ENCODE measurements at regions not wholly inside any gene's neighbourhood (a gene's known extent, or its start where the extent isn't known, plus 50 kb on each side); places are given as distances from the start of the nearest gene placed in this dataset.

DNA sequence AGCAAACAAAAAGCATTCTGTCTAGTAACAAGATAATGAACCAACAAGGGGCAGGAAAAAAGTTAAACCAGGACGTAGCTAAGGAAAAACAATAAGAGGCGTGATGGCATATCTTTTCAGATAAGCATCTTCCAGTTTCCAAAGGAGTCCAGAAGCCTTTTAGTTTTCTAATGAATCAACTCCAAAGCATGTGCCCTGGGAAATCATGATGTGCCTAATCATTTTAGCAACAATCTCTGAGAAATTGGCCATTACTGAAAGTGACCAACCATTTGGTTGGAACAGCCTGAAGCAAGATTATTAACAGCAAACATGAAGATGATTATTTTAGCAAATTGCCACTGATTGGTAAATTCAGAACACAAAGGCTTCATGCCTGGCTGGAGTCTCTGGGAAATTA lies 440.9 kb upstream of the MAF start:
- CTCF ChIA-PET, result no interaction called here
- Histone ChIP-seq H3K4me2 (ENCODE audit: insufficient read depth, low read length) (no peak overlapping the region), H4K20me1 (replicated peaks; ENCODE audit: control insufficient read depth, extremely low read depth, insufficient read depth, low read length) (no peaks in the 10 kb centered on the region), H3K9me1 (replicated peaks; ENCODE audit: control insufficient read depth, extremely low read depth, insufficient read depth, low read length) (no peaks in the 10 kb centered on the region), H3K9me3 (replicated peaks; ENCODE audit: control insufficient read depth, insufficient read depth, low read length) (no peaks in the 10 kb centered on the region), H3K79me2 (ENCODE audit: control insufficient read depth, insufficient read depth, low read length) (no peaks in the 10 kb centered on the region), H3K4me3 (replicated peaks in 1 of 3; ENCODE audit: insufficient read depth in 1 of 3, low read depth in 1 of 3, low read length in 3 of 3) (no peak overlapping the region), H3K36me3 (ENCODE audit: control insufficient read depth in 2 of 2, extremely low read depth in 1 of 2, insufficient read depth in 2 of 2, low read length in 2 of 2) (no peaks in the 10 kb centered on the region), H3K27me3 (ENCODE audit: control insufficient read depth in 2 of 2, insufficient read depth in 2 of 2, low read length in 2 of 2) (no peaks in the 10 kb centered on the region), H3K27ac (ENCODE audit: insufficient read depth, low read depth, low read length) (no peak overlapping the region), H2AFZ (ENCODE audit: low read depth, low read length) (no peak overlapping the region), H3K4me1 (ENCODE audit: control insufficient read depth, extremely low read depth, insufficient read depth, low read length) (no peaks in the 10 kb centered on the region), H3K9ac (replicated peaks; ENCODE audit: extremely low read depth, insufficient read depth, low read length) (no peak overlapping the region)
- TF ChIP-seq POLR2AphosphoS5 (IDR thresholded peaks at IDR 0.05; ENCODE audit: insufficient read depth, low read depth, low read length) (no peak), JUN (IDR thresholded peaks at IDR 0.05; ENCODE audit: borderline replicate concordance, insufficient read depth, insufficient read length, low read depth) (no peak), FOS (IDR thresholded peaks at IDR 0.05; ENCODE audit: borderline replicate concordance, insufficient read depth, low read length) (no peak), POLR2A (IDR thresholded peaks at IDR 0.05; ENCODE audit: low read depth, low read length) (no peak), MYC (IDR thresholded peaks at IDR 0.05; ENCODE audit: low read depth, low read length) (no peak), GATA2 (IDR thresholded peaks at IDR 0.05; ENCODE audit: insufficient read depth, insufficient read length, low read depth, low read length) (no peak), EZH2 (IDR thresholded peaks at IDR 0.05; ENCODE audit: borderline replicate concordance, low read depth, low read length, severe bottlenecking) (no peak)
- TF ChIP-seq, protein P1, sequence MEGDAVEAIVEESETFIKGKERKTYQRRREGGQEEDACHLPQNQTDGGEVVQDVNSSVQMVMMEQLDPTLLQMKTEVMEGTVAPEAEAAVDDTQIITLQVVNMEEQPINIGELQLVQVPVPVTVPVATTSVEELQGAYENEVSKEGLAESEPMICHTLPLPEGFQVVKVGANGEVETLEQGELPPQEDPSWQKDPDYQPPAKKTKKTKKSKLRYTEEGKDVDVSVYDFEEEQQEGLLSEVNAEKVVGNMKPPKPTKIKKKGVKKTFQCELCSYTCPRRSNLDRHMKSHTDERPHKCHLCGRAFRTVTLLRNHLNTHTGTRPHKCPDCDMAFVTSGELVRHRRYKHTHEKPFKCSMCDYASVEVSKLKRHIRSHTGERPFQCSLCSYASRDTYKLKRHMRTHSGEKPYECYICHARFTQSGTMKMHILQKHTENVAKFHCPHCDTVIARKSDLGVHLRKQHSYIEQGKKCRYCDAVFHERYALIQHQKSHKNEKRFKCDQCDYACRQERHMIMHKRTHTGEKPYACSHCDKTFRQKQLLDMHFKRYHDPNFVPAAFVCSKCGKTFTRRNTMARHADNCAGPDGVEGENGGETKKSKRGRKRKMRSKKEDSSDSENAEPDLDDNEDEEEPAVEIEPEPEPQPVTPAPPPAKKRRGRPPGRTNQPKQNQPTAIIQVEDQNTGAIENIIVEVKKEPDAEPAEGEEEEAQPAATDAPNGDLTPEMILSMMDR (IDR thresholded peaks at IDR 0.05; ENCODE audit: extremely low read depth in 1 of 2, insufficient read depth in 1 of 2, low read depth in 1 of 2, low read length in 2 of 2), result no peak
- TF ChIP-seq, protein P2, sequence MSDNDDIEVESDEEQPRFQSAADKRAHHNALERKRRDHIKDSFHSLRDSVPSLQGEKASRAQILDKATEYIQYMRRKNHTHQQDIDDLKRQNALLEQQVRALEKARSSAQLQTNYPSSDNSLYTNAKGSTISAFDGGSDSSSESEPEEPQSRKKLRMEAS (IDR thresholded peaks at IDR 0.05; ENCODE audit: insufficient read depth, insufficient read length), result no peak
- no TSS peak for BruUV-seq (replicated peaks)
- POLR2A ChIA-PET, result no interaction called here
- dilution Hi-C loops (cut with MboI; ENCODE audit: extremely low pct_ligation_motif_present, low sequenced_read_pairs), result no loop called here
- DNase-seq (ENCODE audit: low read depth, low spot score) (no peak), FAIRE-seq (no peak)
- intact Hi-C loops (cut with micrococcal nuclease), result no loop called here

Measured in endothelial cell of umbilical vein (primary cell).